D341Med (cell line): ENCODE measurements at regions not wholly inside any gene's neighbourhood (a gene's known extent, or its start where the extent isn't known, plus 50 kb on each side); places are given as distances from the start of the nearest gene placed in this dataset.
"Not testable (repeated sequence)": the region's sequence is repeated elsewhere in the genome, so short reads cannot be mapped to it uniquely, and the experiment has no call there.

Source experiments
- DNase-seq: peaks from one replicate; pipeline ENCODE4 v3.0.0; 2012; ENCODE audit warnings: low spot score

GRCh38 chr13:111501596-111502535 lies 181.4 kb downstream of the TEX29 start:
- not testable (repeated sequence) for DNase-seq

GRCh38 chr13:111502957-111503356 lies 182.5 kb downstream of the TEX29 start:
- no peak for DNase-seq

- DNase-seq = no peak
Measured at GRCh38 chr13:111503376-111503775, 182.9 kb downstream of the TEX29 start.

- DNase-seq = no peak
Measured at GRCh38 chr13:111503905-111504695, 183.7 kb downstream of the TEX29 start.

- no peak for DNase-seq
Measured at GRCh38 chr13:111505175-111505777, 184.8 kb downstream of the TEX29 start.

DNA sequence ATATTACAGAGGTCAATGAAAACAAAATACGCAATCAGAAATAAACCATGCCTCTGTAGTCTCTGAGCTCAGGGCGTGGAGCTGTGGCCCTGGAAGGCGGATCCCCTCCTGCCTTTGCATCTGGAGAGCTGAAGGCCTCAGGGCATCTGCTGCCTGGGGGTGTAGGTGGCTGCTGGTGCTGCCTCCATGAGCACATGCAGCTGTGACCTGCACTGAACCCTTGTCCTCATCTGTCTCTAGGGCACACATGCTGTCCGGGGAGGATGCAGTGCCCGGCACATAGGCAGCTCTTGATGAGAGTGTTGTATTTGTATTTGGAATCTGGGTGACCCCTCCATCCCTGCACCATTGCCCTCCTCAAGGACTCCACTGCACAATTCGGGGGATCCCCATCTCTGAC lies 185.7 kb downstream of the TEX29 start:
- no peak for DNase-seq

DNA sequence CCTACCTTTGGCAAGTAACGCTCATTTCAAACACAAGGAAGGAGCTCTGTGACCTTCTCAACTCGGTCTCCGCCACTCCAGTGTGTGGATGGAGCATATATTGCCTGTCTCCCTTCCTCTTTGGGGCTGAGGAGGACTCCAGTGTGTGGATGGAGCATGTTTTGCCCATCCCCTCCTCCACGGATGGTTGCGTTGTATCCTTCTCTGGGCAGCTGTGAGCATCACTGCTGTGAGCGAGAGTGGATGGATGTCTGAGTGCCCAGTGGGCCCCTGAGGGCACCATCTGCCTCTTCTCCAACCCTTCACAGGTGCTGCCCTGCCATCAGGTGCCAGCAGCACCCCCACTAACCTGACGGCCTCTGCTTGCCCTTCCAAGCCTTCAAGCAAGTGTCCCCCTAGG lies 186.2 kb downstream of the TEX29 start:
- no peak for DNase-seq

GRCh38 chr13:111508164-111508870 lies 187.9 kb downstream of the TEX29 start:
- DNase-seq = no peak

DNA sequence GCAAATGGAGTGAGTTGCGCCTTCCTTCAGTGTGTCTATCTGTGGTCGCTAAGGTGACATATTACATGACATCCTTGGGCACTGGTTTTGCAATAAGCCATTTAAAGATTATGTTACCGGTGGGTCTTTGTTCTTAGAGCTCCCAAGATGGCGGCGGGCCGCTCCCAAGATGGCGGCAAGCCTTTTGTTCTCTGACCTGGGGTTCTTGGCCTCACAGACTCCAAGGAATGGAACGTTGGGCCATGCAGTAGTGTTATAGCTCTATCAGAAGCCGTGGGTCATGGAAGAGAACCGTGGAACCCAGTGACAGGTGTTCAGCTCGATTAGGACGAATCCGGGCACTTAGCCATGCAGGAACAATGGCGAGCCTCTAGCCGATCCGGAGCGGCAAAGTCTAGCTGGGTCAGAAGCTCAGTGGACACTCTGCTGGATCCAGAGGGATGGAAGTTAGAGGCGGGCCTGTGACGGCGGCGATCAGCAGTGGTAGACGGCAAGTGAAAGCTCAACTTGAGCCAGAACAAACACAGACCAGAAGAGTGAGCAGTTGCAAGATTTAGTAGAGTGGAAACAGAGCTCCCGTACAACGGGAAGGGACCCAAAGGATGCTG lies 188.6 kb downstream of the TEX29 start:
- no peak for DNase-seq

- DNase-seq = no peak
Measured at GRCh38 chr13:111510502-111511218, 190.2 kb downstream of the TEX29 start.

- DNase-seq = no peak
Measured at GRCh38 chr13:111511219-111511732, 190.8 kb downstream of the TEX29 start.

DNA sequence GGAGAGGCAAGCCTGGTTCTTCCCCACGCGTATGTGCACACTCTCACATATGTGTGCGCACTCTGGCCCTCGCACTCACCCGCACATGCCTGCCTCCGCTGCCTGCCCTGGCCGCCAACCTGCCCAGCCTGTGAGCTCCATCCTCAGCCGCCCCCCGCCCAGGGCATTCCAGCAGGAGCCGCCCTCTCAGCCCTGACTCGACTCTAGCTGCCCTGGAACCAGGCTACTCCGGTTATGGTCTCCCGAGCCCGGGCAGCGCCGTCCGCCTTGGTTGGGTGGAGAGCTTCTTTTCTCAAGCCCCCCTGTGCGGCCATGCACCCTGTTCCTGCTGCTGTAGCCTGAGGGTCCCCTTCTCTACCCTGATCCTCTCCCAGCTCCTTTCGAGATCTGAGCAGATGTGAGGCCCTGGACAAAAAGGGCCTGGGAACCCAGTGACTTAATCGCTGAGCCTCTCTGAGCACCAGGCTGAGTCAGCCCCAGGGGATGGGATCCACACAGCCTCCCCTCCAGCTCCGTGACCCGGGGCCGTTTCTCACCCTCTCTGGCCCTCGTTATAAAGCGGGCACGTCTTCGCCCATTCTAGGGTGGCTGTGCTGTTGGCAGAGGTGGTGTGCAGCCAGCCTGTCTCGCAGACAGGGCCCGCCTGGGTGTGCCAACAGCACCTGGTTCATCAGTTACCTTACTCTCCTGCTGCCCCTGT lies 191.5 kb downstream of the TEX29 start:
- no peak for DNase-seq

- DNase-seq = no peak
Measured at GRCh38 chr13:111512707-111513106, 192.3 kb downstream of the TEX29 start.

DNA sequence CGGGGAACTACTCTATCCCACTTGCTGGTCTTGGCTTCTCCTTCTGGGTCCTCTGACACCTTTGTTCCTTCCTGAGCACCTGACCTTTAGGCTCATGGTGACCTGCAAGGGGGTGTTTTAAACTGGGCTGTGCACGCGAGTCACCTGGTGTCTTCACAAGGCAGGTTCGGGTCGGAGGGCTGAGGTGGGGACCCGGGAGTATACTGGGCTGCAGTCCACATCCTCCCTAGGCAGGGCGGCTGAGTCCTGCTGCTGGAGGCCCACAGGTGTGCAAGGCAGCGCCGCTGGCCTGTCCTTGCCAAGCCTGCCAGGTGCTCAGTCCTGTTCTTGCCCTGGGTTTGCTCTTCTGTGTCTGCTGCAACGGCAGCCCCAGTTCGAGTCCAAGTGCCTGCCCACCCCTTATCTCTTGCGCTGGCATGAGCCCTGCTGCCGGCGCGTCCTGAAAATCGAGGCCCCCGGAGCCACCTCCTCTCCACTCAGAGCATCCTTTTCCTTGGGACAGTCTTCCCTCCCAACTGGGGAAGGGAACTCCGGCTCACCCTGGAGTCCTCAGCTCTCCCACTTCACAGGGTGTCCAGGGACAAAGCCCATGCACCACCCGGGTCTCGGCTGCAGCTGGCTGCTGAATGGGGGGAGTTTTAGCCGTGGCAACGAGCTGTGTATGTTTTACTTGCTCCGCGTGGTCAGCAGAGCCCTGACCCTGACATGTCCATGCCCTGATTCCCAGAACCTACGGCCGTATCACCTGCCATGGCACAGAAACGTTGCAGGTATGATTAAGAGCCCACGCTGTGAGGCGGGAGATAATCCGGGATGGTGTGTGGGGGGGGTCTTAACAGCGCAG lies 193.5 kb downstream of the TEX29 start:
- DNase-seq = no peak

- no peak for DNase-seq
Measured at GRCh38 chr13:111514610-111515306, 194.3 kb downstream of the TEX29 start.

DNA sequence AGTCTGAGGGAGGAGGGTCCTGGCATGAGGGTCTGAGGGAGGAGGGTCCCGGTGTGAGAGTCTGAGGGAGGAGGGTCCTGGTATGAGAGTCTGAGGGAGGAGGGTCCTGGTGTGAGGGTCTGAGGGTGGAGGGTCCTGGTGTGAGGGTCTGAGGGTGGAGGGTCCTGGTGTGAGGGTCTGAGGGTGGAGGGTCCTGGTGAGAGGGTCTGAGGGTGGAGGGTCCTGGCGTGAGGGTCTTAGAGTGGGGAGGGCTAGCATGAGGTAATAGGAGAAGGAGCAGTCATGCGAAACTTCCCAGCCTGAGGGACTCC lies 194.8 kb downstream of the TEX29 start:
- no peak for DNase-seq

DNA sequence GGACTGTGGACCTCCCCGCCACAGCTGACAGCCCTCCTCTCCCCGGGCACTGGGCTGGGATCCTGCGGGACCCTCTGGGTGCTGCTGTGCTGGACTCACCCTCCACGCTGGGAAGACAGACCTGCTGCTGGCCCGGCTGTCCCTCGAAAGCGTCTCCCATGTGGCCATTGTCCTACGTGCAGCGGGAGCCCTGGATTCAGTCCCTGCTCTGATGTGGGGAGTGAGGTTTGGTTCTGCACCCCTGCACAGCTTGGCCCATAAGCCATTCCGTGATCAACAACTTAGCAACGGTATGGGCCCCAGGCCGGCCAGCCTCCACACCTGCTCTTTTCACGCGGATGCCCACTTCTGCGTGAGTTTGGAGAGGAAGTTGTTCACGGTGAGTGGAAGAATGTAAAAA lies 195.2 kb downstream of the TEX29 start:
- DNase-seq = no peak
